ENCODE measurements at regions not wholly inside any gene's neighbourhood (a gene's known extent, or its start where the extent isn't known, plus 50 kb on each side); places are given as distances from the start of the nearest gene placed in this dataset.

DNA sequence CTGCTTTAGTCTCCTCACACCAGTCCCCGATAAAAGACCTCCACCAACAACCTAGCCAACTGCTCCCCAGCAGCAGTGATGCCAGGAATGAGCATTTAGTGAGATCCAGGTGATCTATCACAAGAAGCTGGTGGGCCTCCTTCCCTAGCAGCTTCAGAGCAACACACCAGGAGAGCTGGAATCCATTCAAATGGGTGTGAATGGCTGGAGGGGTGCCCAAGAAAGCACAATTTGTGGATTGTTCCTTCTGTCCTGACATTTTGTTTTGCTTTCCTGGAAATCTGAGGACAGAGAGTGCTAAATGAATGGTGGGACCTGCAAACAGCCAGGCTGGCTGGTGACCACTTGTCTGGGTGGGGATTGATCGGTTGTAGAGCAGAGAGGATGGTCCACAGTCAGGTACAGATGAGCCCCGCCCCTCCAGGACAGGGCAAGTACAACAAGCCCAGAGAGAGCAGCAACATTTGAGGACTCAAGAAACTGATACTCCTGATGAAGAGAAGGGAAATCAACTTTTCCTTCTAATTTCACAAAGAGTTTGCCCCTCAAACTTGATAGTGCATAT lies 316.8 kb downstream of the VPS13C start:
- DNase-seq (ENCODE audit: low read depth in 4 of 4, low spot score in 3 of 4): no peak

DNA sequence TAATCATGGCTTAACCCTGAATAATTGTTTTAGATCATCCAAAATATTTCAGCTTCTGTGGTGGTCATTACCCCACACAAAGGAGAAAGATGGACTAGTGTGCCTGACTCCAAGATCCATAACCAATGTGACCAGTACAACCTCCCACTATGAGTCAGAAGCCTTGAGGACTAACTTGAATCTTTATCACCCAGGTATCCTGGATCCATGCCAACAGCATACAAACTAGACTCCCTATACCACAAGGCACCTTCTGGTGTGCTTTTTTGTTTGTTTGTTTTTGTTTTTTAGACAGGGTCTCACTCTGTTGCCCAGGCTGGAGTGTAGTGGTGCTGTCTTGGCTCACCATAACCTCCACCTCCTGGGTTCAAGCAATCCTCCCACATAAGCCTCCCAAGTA lies 317.7 kb downstream of the VPS13C start:
- DNase-seq (ENCODE audit: low read depth in 4 of 4, low spot score in 3 of 4): no peak

DNA sequence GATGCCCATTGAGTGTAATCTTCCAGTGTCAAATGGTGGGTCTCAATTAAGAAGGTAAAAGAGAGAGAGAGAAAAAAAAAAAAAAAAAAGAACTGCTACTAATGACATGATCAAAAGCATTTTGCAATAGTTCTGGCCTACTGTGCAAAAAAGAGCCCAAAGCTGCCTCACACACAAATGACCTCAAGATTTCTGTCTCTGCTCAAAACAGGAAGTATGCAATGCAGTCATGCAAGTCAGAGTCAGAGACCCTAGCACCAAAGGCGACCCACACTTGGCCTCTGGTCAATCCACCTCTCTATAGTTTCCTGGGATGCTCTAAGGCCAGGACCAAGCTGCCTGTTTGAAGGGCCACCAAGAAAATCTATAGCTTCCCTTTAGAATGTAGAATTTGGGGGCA lies 323.5 kb downstream of the VPS13C start:
- no peak for DNase-seq (ENCODE audit: low read depth in 4 of 4, low spot score in 3 of 4)

DNA sequence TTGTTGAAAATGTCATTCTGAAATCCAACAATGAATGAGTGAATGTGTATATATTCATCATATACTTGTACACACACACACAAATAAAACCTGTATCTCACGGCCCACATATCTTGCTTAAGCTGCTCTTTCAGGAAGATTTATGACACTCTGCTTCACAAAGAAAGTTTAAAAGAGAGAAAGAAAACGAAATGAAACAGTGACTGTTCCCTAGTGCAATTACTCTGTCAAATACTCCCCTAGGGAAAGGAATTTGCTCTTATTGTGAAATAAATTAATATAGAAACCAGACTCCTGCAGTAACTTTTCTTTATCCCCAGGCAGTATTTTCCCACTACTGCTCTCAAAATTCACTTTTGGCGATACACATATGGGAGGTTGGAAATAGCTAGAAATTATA lies 329.1 kb downstream of the VPS13C start:
- DNase-seq (ENCODE audit: low read depth in 4 of 4, low spot score in 3 of 4): no peak

DNA sequence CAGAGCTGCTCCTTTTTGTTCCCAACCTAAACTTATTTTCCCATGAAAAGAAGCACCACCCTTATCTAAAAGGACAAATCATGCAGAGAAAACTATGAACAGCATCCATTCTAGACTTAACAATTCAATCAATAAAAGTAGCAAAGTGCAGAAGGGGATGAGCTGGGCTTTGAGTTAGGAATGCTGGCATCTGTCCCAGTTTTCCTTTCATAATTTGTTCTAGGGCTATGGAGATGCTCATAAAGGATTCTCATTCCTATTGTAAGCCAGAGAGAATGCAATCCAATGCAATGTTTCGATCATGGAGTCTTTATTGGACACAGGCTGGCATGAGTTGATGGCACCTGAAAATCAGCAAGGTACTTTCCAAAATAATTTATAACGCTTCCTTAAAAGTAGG lies 330.6 kb downstream of the VPS13C start:
- DNase-seq (ENCODE audit: low read depth in 4 of 4, low spot score in 3 of 4): no peak

DNA sequence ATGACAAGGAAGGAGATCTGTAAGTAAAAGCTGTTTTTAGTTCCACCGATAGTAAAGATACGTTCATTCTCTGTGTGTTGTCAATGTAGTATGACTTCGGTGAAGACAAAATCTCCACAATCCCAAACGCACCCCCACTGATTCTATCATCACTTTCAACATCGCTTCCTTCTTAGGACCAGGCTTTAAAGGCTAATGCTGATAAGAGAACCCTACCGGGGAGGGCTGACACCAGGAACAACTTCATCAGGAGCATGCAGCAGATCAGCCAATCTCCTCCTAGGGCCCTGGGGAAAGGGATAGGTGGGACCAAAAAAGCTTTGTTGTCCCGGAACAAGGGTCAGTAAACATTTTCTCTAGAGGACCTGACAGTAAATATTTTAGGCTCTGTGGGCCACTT lies 334.1 kb downstream of the VPS13C start:
- no peak for DNase-seq (ENCODE audit: low read depth in 4 of 4, low spot score in 3 of 4)

DNA sequence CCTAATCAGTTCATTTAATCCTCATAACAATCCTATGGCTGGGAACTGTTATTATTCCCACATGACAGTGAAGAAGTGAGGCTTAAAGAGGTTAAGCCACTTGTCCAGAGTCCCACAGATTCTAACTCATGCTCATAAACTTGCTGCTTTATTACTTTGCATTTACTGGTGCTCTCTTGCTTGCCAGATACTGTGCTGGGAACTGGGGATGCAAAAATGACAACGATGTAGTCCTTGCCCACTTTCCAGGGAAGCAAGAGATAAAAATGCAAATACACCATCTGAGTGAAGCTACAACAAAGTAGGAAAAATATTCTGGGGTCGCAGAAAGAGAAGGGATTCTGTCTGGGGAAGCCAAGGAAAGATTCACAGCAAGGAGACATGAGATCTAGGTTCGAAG lies 335.0 kb downstream of the VPS13C start:
- no peak for DNase-seq (ENCODE audit: low read depth in 4 of 4, low spot score in 3 of 4)

DNA sequence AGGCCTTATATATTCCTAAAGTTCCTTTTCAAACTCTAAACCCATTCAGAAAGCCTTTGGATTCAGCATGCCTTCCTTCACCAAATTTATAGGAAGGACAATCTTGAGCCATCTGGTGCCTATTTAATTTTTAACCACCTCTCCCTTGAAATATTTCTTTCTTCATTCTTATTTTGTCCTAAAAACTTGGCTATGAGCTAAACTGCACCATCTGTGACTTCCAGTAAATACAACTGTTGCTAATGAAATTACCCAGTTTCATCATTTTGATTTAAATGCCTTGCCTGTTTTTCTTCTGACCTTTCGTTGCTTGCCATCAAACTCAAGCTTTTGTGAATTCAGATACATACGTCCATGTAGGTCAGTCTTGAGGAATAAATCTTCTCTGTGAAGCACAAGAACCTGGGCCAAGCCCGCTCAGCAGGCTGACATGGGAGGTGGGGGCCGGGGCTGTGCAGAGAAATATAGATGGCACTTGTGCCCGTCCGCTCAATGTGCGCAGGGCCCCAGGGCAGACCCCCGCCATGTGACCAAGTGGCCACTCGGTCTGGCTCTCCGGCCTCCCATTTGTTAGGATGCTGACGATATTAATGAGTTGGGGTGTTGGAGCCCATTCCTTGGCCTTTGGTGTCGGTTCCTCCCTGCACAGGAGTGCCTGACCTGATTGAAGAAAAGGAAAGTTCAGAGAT lies 335.9 kb downstream of the VPS13C start:
- DNase-seq (ENCODE audit: low read depth in 4 of 4, low spot score in 3 of 4): no peak

DNA sequence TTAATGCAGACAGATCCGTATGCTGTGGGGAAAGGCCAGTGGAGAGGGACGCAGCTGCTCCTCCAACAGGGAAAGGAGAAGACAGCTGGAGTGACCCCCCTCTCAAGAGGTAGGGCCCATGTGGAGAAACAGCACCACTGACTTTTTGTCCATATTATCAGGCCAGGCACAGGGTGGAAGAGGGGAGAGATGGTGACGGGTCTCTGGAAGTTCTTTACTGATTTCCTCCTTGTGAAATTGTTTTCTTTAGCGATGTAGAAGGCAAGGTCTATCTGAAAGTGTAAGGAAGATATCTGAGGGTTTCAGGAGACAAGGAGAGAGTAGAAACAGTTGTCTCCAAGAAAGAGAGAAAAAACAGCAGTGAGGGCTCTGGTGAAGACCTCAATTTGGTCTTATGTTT lies 338.8 kb downstream of the VPS13C start:
- no peak for DNase-seq (ENCODE audit: low read depth in 4 of 4, low spot score in 3 of 4)

DNA sequence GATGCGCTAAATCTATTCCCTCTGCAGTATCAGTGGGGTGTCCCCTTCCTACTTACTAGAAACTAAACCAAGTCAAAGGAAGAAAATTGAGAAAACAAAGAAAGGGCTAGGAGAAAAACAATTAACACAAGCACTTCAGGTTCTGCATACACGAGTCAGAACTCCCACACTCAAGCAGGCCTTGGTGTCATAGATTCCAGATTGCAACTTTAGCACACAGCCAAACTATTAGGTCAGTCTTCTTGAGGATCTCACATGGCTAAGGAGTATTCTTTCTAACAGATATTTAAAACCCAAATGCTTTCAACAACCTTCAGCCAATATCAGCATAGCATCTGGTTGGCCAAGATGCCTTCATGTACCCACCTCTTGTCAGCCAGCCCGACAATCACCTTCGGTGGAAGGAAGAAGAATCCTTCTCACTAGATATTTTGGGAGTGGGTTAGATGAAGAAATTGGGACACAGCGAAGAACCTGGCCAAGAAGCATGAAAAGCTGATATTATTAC lies 340.0 kb downstream of the VPS13C start:
- no peak for DNase-seq (ENCODE audit: low read depth in 4 of 4, low spot score in 3 of 4)

DNA sequence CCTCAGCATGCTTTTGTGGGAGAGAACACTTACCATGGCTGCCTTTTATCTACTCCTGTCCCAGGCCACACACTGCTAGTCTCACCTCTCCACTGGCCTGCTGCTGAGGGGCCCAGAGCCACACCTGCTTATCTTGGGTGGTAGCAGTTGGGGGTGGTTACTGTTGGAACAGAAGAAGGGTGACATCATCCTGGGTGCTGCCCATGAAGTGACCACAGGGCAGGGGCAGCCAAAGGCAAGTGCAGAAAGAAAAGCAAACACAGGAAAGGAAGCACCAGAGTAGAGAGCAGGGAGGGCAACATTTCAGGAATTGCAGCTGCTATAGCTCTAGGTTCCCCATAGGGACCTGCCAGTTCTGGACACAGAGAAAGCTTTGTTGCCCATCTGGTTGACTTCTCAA lies 345.2 kb downstream of the VPS13C start:
- DNase-seq (ENCODE audit: low read depth in 4 of 4, low spot score in 3 of 4): no peak

DNA sequence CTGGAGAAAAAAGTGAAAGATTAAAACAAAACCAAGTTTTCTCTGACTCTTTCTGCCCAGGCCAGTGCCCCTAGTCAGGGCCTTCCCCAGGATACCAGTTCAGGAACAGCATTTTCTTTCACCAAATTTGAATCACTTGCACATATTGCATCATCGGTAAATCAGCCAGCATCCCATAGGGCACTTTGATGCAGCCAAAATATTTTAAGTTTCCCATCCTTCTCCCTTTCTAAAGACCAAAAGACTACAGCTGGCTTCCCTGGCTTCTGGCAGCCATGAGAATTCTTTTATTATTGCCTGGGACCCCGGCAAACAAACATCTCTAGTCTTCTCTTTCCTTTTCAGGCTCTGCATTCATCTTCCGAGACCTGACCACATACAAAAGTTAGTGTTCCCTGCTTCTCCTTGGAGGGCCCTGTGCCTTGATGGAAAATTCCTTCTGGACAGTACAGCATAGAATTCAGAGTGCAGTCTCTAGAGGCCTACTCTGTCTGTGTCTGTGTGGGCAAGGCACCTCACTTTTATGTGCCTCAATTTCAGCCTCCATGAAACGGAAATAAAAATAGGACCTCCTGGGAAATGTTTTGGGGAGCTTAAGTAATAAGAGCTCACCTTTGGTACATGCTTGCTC lies 348.0 kb downstream of the VPS13C start:
- no peak for DNase-seq (ENCODE audit: low read depth in 4 of 4, low spot score in 3 of 4)

DNA sequence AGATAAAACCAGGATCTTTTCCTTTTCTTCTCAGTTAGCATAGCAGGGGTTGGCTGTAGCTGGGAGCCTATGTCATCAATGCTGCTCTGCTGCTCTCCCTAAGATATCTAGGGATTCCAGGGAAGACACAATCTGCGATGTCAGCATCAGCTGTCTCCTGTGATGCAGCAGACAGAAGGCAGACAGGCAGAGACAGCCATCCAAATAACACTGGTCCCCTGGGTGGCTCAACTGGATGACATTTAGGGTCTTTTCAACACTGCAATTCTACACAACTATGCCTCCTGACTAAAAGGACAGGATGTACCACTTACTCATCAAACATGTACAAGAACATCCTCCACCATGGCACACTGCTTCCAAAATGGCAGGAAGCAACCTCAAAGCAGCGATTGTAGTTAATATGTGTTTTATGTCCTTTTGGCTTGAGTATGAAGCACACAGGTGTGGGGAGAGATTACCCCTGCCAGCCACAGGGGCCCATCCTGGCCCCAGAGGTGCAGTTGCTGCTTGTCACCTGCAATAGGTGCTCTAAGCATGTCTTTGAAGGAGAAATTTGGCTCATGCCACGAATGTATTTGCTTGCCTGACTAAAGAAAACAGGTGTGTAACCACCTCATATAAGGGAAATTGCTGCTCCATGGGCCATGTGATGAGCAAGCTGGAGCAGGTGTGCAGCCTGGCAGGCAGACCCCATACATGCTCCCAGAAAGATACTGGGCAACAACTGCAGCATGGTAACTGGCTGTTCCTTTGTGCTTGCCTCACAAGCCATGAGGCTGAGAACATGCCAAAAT lies 357.8 kb downstream of the VPS13C start:
- DNase-seq (ENCODE audit: low read depth in 4 of 4, low spot score in 3 of 4): no peak

DNA sequence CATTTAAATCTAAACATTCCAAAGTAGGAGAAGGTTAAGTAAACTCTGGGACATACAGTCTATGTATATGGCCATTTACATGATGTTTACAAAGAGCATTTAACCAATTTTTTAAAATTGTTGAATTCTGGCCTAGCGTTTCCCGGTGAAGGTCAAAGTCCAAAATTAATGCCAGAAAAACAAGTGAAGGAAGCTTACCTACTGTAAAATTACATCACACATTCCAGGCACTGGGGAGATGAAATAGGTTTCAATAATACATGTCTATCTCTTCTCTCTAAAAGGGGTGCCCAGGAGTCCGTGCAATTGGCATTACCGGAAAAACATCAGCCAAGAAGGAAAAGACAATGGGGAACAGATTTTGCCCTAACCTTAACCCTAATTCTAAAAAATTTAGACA lies 358.8 kb downstream of the VPS13C start:
- DNase-seq (ENCODE audit: low read depth in 4 of 4, low spot score in 3 of 4): no peak

DNA sequence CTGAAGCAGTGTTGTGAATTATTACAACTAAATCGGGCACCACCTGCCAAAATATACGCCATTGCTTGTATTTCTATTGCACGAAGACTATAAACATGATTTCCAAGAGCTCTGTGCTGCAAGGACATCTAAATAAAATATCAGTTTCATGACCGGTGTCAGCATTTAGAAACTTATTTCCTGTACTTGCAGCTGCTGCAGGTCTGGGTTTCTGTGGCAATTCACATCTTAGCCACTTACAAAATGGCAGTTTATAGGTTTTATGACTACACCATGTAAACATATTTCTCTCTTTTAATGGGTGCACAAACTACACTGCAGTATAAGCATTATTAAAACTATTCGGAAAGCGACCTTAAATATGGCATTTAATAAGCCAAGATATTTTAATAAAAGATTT lies 359.4 kb downstream of the VPS13C start:
- DNase-seq (ENCODE audit: low read depth in 4 of 4, low spot score in 3 of 4): no peak

DNA sequence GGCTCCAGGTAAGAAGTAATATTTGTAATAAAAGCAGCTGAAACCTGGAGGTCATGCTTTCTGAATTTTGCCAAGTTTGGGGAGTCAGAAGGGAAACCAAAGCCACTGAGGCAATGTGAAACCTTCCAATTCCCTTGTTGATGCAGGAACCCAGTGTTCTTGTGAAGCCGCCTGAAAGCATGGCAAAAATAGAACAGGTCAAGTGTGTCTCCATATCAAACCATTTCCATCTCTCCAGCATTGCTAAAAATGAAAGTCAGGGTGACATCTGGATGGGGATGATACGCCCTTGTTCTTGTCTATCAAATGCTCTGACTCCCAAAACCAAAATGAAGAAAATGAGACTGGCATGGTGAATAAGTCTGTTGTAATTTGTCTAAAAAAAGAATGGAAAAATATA lies 362.5 kb downstream of the VPS13C start:
- DNase-seq (ENCODE audit: low read depth in 4 of 4, low spot score in 3 of 4): no peak

DNA sequence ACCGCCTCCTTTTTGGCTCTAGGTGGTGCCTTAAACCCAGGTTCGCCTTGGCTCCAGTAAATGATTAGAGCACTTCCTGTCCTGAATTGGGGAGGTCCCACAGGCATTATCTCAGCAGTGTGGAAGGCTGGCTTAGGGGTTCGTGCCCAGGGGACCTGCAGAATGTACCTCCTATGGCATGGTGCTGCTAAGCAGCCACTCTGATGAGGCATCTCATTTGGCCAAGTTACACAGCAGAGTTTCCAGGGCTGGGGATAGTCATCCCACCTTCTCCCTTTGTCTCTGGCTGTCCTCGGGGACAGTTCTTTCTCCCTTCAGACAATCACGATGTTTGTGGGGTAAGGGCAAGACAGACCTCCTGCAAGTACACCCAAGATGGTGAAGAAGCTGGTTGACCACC lies 371.2 kb downstream of the VPS13C start:
- no peak for DNase-seq (ENCODE audit: low read depth in 4 of 4, low spot score in 3 of 4)

DNA sequence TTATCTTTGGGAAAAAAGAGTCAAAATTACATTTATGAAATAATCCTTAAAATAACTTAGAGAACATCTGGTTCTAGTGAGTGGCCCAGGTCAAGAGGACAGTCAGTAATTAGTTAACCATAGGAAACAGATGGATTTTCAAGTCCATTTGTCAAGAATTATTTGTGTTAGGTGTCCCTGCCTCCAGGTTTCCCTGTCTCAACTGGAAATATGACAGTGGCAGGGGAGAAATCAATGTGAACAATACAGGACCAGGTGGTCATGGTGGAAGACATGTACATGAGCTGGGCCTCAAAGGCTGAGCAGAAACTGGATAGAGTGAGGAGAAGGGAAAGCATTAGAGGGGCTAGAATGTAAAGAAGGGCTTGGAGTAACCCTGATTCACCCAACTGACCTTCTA lies 372.6 kb downstream of the VPS13C start:
- no peak for DNase-seq (ENCODE audit: low read depth in 4 of 4, low spot score in 3 of 4)

DNA sequence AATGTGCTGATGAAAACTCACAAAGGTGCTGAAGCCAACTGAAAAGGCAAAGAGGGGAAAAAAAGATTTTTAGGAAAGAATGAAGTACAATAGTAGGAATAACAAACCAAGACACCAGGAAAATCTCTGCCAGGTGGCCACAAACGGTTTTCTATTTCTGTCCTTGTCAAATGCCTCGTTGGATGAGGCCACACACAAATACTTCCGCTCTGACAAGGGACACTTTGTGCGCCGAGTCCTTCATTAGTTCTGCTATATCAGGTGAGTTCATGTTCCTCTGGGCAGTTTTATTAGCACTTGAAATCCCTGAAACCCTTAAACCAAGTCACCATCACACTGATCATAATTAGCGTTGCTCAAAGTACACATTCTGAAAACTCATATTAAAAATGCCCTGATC lies 373.1 kb downstream of the VPS13C start:
- no peak for DNase-seq (ENCODE audit: low read depth in 4 of 4, low spot score in 3 of 4)

DNA sequence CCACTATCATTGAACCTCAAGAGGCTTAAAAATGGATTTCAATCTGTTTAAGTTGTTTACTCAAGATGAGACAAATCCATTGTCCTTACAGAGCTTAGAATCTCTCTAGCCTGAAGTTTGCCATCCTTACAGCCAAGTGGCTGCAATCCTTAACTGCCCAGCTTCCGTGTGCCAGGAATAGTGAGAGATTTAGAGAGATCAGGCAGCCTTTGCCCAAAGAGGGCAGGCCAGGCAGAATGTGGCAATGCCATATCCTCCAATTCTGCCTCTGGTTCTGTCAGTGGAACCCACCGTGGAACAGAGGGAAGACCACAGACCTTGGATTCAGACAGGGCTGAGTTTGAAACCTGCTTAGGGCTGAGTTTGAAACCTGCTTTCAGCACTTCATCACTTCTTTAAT lies 374.3 kb downstream of the VPS13C start:
- DNase-seq (ENCODE audit: low read depth in 4 of 4, low spot score in 3 of 4): no peak

DNA sequence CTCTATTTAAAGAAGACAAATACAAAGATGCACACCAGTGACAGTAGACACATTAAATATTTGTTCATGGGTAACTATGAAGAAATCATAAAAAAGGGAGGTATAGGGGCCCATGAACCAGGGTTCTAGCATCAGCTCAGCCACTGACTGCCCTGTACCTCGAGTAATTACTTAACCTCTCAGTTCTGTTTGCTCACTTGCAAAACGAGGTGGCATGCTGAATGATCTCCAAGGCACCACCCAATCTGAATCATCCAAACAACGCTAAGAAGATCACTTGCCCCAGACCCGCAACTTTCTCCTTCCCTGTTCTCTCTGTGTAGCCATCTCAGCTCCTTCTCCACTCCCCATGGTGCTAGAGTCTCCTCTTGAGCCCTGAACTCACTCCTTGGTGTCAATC lies 374.7 kb downstream of the VPS13C start:
- DNase-seq (ENCODE audit: low read depth in 4 of 4, low spot score in 3 of 4): no peak

All from left renal pelvis (tissue), 4 donors.